ENCODE measurements at regions not wholly inside any gene's neighbourhood (a gene's known extent, or its start where the extent isn't known, plus 50 kb on each side); places are given as distances from the start of the nearest gene placed in this dataset.

- ChIA-PET POLR2A (no interaction called here), CTCF (no interaction called here)
- no peaks in the 10 kb centered on the region for H3K9me3 ChIP-seq
- intact Hi-C loops (cut with micrococcal nuclease; ENCODE audit: unreplicated experiment): no loop called here
- no peak overlapping the region for H3K27ac Mint-ChIP-seq (ENCODE audit: unreplicated experiment)
- no peak for TF ChIP-seq CTCF (IDR thresholded peaks at IDR 0.05; ENCODE audit: insufficient read depth in 1 of 2, low read depth in 1 of 2, low read length in 1 of 2, severe bottlenecking in 1 of 2, unreplicated experiment in 1 of 2)
- no peaks in the 10 kb centered on the region for H3K27me3 ChIP-seq (replicated peaks; ENCODE audit: control insufficient read depth, insufficient read depth, low read length)
- peaks cover 17% of the 10 kb centered on the region for H3K9me3 Mint-ChIP-seq (ENCODE audit: unreplicated experiment)
- no peaks in the 10 kb centered on the region for H3K4me1 ChIP-seq
- no peak for DNase-seq
- H3K27me3 Mint-ChIP-seq (ENCODE audit: insufficient read depth, unreplicated experiment): no peaks in the 10 kb centered on the region
- peaks cover 6% of the 10 kb centered on the region for H3K4me1 Mint-ChIP-seq (ENCODE audit: low read depth, unreplicated experiment)
- no peaks in the 10 kb centered on the region for H3K36me3 ChIP-seq (ENCODE audit: control insufficient read depth, insufficient read depth, low read length)
- H3K4me3 Mint-ChIP-seq (ENCODE audit: unreplicated experiment): no peak overlapping the region
- H3K36me3 Mint-ChIP-seq (ENCODE audit: insufficient read depth, unreplicated experiment): peaks cover 9% of the 10 kb centered on the region
- BruUV-seq (replicated peaks): no TSS peak
- H3K4me3 ChIP-seq (ENCODE audit: low read depth, low read length): no peak overlapping the region
These were observed 154.0 kb upstream of the ELAC2 start for GRCh38 chr17:13171790-13172189.

GRCh38 chr17:13162361-13162760 lies 144.5 kb upstream of the ELAC2 start:
- Histone ChIP-seq H3K27me3 (replicated peaks; ENCODE audit: control insufficient read depth, insufficient read depth, low read length) (no peaks in the 10 kb centered on the region), H3K4me1 (no peaks in the 10 kb centered on the region), H3K9me3 (no peaks in the 10 kb centered on the region), H3K4me3 (ENCODE audit: low read depth, low read length) (no peak overlapping the region), H3K36me3 (ENCODE audit: control insufficient read depth, insufficient read depth, low read length) (no peaks in the 10 kb centered on the region)
- CTCF ChIA-PET: no interaction called here
- Mint-ChIP-seq H3K9me3 (ENCODE audit: unreplicated experiment) (peaks cover 9% of the 10 kb centered on the region), H3K27me3 (ENCODE audit: insufficient read depth, unreplicated experiment) (no peaks in the 10 kb centered on the region), H3K4me1 (ENCODE audit: low read depth, unreplicated experiment) (no peaks in the 10 kb centered on the region), H3K36me3 (ENCODE audit: insufficient read depth, unreplicated experiment) (peaks cover 6% of the 10 kb centered on the region), H3K4me3 (ENCODE audit: unreplicated experiment) (no peak overlapping the region), H3K27ac (ENCODE audit: unreplicated experiment) (no peak overlapping the region)
- BruUV-seq (replicated peaks): no TSS peak
- POLR2A ChIA-PET: no interaction called here
- intact Hi-C loops (cut with micrococcal nuclease; ENCODE audit: unreplicated experiment): no loop called here
- no peak for TF ChIP-seq CTCF (IDR thresholded peaks at IDR 0.05; ENCODE audit: insufficient read depth in 1 of 2, low read depth in 1 of 2, low read length in 1 of 2, severe bottlenecking in 1 of 2, unreplicated experiment in 1 of 2)
- no peak for DNase-seq

GRCh38 chr17:13160790-13161189 lies 143.0 kb upstream of the ELAC2 start:
- intact Hi-C loops (cut with micrococcal nuclease; ENCODE audit: unreplicated experiment): no loop called here
- no peaks in the 10 kb centered on the region for H3K36me3 ChIP-seq (ENCODE audit: control insufficient read depth, insufficient read depth, low read length)
- Mint-ChIP-seq H3K4me1 (ENCODE audit: low read depth, unreplicated experiment) (no peaks in the 10 kb centered on the region), H3K27me3 (ENCODE audit: insufficient read depth, unreplicated experiment) (no peaks in the 10 kb centered on the region), H3K9me3 (ENCODE audit: unreplicated experiment) (no peaks in the 10 kb centered on the region), H3K27ac (ENCODE audit: unreplicated experiment) (no peak overlapping the region), H3K36me3 (ENCODE audit: insufficient read depth, unreplicated experiment) (no peaks in the 10 kb centered on the region), H3K4me3 (ENCODE audit: unreplicated experiment) (no peak overlapping the region)
- CTCF ChIA-PET: no interaction called here
- H3K4me1 ChIP-seq: no peaks in the 10 kb centered on the region
- no peak for TF ChIP-seq CTCF (IDR thresholded peaks at IDR 0.05; ENCODE audit: insufficient read depth in 1 of 2, low read depth in 1 of 2, low read length in 1 of 2, severe bottlenecking in 1 of 2, unreplicated experiment in 1 of 2)
- DNase-seq: no peak
- POLR2A ChIA-PET: no interaction called here
- H3K27me3 ChIP-seq (replicated peaks; ENCODE audit: control insufficient read depth, insufficient read depth, low read length): no peaks in the 10 kb centered on the region
- no TSS peak for BruUV-seq (replicated peaks)
- H3K4me3 ChIP-seq (ENCODE audit: low read depth, low read length): no peak overlapping the region
- H3K9me3 ChIP-seq: no peaks in the 10 kb centered on the region
